ENCODE measurements at regions not wholly inside any gene's neighbourhood (a gene's known extent, or its start where the extent isn't known, plus 50 kb on each side); places are given as distances from the start of the nearest gene placed in this dataset.
"Not testable (repeated sequence)": the region's sequence is repeated elsewhere in the genome, so short reads cannot be mapped to it uniquely, and the experiment has no call there.

- TF ChIP-seq, protein P1, sequence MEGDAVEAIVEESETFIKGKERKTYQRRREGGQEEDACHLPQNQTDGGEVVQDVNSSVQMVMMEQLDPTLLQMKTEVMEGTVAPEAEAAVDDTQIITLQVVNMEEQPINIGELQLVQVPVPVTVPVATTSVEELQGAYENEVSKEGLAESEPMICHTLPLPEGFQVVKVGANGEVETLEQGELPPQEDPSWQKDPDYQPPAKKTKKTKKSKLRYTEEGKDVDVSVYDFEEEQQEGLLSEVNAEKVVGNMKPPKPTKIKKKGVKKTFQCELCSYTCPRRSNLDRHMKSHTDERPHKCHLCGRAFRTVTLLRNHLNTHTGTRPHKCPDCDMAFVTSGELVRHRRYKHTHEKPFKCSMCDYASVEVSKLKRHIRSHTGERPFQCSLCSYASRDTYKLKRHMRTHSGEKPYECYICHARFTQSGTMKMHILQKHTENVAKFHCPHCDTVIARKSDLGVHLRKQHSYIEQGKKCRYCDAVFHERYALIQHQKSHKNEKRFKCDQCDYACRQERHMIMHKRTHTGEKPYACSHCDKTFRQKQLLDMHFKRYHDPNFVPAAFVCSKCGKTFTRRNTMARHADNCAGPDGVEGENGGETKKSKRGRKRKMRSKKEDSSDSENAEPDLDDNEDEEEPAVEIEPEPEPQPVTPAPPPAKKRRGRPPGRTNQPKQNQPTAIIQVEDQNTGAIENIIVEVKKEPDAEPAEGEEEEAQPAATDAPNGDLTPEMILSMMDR (conservative IDR thresholded peaks at IDR 0.05; ENCODE audit: low read length), result no peak
- H3K4me3 ChIP-seq (ENCODE audit: low read length), result no peak overlapping the region
- no peak for DNase-seq (ENCODE audit: low read depth)
Measured at GRCh38 chr18:57943723-57944122, 100.3 kb upstream of the NEDD4L start.

GRCh38 chr18:57942493-57942892, 101.5 kb upstream of the NEDD4L start:
- no peak for DNase-seq (ENCODE audit: low read depth)
- no peak overlapping the region for H3K4me3 ChIP-seq (ENCODE audit: low read length)
- TF ChIP-seq, protein P1 (conservative IDR thresholded peaks at IDR 0.05; ENCODE audit: low read length), result no peak

DNA sequence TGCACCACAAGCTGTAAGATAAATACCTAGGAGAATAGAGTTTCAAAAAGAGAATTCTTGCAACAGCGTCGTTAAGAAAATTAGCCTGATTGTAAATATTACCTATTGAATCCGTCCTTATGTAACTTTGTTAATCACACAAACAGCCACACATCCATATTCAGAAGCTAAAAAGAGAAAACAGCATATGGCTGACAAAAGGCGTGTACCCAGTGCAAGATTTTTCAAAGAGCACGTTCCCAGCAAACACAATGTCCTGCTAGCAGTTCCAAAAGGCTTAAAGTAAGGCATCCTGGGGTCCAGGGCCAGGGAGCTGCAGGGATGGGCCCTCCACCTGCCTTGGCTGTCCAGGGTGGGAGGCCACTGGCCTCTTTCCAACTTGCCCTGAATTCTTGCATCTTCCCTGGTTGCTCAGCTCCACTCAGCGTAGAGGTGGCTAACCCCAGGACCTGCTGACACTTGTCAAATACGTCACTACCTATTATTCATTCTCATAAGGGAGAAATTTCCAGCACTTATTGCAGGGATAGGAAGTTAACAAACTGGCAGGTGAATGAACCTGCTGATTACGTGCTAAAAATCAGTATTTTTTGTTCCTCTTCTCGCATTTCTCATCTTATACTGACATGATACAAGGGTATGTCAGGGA, 102.1 kb upstream of the NEDD4L start:
- no peak for DNase-seq (ENCODE audit: low read depth)
- no peak overlapping the region for H3K4me3 ChIP-seq (ENCODE audit: low read length)
- TF ChIP-seq, protein P1 (conservative IDR thresholded peaks at IDR 0.05; ENCODE audit: low read length), result no peak

- TF ChIP-seq, protein P1 (conservative IDR thresholded peaks at IDR 0.05; ENCODE audit: low read length), result no peak
- H3K4me3 ChIP-seq (ENCODE audit: low read length), result no peak overlapping the region
- DNase-seq (ENCODE audit: low read depth), result no peak
Measured at GRCh38 chr18:57940166-57940660, 103.8 kb upstream of the NEDD4L start.

- not testable (repeated sequence) for DNase-seq (ENCODE audit: low read depth); H3K4me3 ChIP-seq (ENCODE audit: low read length)
Measured at GRCh38 chr18:57934375-57934774, 109.7 kb upstream of the NEDD4L start.

DNA sequence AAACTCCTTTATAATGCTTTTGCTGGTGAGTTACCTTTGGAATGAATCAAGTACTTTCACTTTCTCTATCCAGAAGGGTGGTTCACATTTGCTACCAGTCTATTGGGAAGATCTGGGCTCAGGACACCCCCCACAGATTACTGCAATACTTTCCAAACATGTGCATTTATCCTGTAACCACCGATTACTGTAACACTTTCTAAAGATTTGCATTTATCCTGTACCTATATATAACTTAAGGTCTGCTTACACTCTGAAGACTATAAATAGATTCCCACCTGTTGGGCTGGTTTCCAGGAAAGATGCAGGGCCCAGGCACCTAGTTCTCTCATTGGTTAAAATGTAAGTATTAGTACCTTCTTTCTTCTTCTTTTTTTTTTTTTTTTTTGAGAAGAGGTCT, 113.0 kb upstream of the NEDD4L start:
- no peak for DNase-seq (ENCODE audit: low read depth)
- H3K4me3 ChIP-seq (ENCODE audit: low read length), result no peak overlapping the region
- TF ChIP-seq, protein P1 (conservative IDR thresholded peaks at IDR 0.05; ENCODE audit: low read length), result no peak

DNA sequence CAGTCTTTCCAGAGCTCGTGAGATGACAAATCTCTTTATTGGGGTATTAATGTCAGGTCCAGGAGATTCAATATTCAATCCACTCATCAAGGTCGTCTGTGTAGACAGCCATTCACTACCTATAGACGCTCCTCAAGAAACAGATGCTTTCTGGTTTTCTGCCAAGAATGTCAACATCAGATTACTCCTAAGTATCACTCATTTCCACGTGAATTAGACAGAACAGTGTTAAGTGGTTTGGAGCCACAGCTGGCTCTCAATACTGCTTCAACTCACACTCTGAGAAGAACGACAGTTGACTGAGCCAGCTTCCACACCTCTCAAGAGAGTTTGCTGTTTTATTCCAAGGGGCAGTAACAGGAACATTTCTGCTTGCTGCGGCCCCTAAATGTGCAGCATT, 113.5 kb upstream of the NEDD4L start:
- TF ChIP-seq, protein P1 (conservative IDR thresholded peaks at IDR 0.05; ENCODE audit: low read length), result no peak
- H3K4me3 ChIP-seq (ENCODE audit: low read length), result no peak overlapping the region
- DNase-seq (ENCODE audit: low read depth), result no peak
